ENCODE measurements at regions not wholly inside any gene's neighbourhood (a gene's known extent, or its start where the extent isn't known, plus 50 kb on each side); places are given as distances from the start of the nearest gene placed in this dataset.

DNA sequence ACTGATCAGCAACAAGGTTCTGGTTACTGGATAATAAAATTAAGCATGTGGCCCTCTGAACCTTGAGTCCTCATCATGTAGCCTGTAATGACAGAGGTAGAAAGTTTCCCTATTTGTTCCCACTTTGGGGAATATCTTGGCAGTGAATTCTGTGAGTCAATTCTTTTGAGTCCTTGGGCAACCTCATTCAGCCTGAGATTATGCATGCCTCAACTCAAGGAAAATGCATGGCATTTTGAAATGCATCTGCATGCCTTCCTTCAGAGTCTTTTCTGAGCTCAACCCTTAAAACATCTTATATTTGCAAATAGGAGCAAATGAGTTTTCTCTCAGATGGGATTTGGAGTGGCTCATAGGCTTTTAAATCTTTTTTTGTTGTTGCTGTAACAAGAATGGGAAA is 218.1 kb upstream of the CD180 start:
- Histone ChIP-seq H2AFZ (ENCODE audit: low read depth, low read length, severe bottlenecking) (no peak overlapping the region), H3K79me2 (ENCODE audit: insufficient read depth, low read length) (no peaks in the 10 kb centered on the region), H3F3A (ENCODE audit: insufficient read depth) (no peaks in the 10 kb centered on the region), H3K9me3 (ENCODE audit: insufficient read depth, low read length) (no peaks in the 10 kb centered on the region), H3K4me3 (ENCODE audit: insufficient read depth, low read length, poor library complexity, severe bottlenecking) (no peak overlapping the region), H4K20me1 (ENCODE audit: low read depth, low read length) (no peaks in the 10 kb centered on the region), H3K4me2 (ENCODE audit: low read depth, low read length, poor library complexity, severe bottlenecking) (no peak overlapping the region), H3K9me2 (replicated peaks; ENCODE audit: insufficient read depth, low read length) (no peaks in the 10 kb centered on the region), H3K27ac (ENCODE audit: low read depth, low read length) (no peak overlapping the region), H3K27me3 (ENCODE audit: low read length) (no peaks in the 10 kb centered on the region), H3K9ac (ENCODE audit: low read length) (no peak overlapping the region), H3K36me3 (ENCODE audit: low read length) (no peaks in the 10 kb centered on the region)
- TF ChIP-seq EZH2phosphoT487 (conservative IDR thresholded peaks at IDR 0.05; ENCODE audit: low read length) (no peak), CTCF (IDR thresholded peaks at IDR 0.05; ENCODE audit: insufficient read depth, low read length, poor library complexity, severe bottlenecking) (no peak)

DNA sequence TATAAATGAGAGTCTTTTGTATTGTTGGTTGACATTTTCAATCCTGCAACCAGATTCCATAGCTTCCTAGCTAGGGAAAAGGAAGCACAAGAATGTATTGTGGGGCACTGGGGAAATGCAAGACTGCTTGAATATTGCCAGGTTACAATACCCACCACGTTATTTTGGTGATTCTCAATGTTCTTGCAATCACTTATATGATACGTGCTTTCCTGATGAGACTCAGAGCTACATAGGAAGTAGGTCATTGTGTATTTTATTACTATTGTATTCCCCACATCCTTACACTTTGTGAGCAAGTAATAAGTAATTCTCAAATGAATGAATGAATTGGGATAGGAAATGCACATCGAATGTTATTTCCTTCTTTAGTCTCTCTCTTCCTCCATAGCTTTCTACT is 217.1 kb upstream of the CD180 start:
- no peak overlapping the region for H2AFZ ChIP-seq (ENCODE audit: low read depth, low read length, severe bottlenecking)
- no peaks in the 10 kb centered on the region for H3K9me3 ChIP-seq (ENCODE audit: insufficient read depth, low read length)
- no peak overlapping the region for H3K27ac ChIP-seq (ENCODE audit: low read depth, low read length)
- H3K9me2 ChIP-seq (replicated peaks; ENCODE audit: insufficient read depth, low read length), result no peaks in the 10 kb centered on the region
- H3K79me2 ChIP-seq (ENCODE audit: insufficient read depth, low read length), result no peaks in the 10 kb centered on the region
- TF ChIP-seq EZH2phosphoT487 (conservative IDR thresholded peaks at IDR 0.05; ENCODE audit: low read length) (no peak), CTCF (IDR thresholded peaks at IDR 0.05; ENCODE audit: insufficient read depth, low read length, poor library complexity, severe bottlenecking) (no peak)
- no peaks in the 10 kb centered on the region for H4K20me1 ChIP-seq (ENCODE audit: low read depth, low read length)
- H3K9ac ChIP-seq (ENCODE audit: low read length), result no peak overlapping the region
- no peaks in the 10 kb centered on the region for H3K27me3 ChIP-seq (ENCODE audit: low read length)
- H3K4me2 ChIP-seq (ENCODE audit: low read depth, low read length, poor library complexity, severe bottlenecking), result no peak overlapping the region
- no peak overlapping the region for H3K4me3 ChIP-seq (ENCODE audit: insufficient read depth, low read length, poor library complexity, severe bottlenecking)
- no peaks in the 10 kb centered on the region for H3K36me3 ChIP-seq (ENCODE audit: low read length)
- no peaks in the 10 kb centered on the region for H3F3A ChIP-seq (ENCODE audit: insufficient read depth)

DNA sequence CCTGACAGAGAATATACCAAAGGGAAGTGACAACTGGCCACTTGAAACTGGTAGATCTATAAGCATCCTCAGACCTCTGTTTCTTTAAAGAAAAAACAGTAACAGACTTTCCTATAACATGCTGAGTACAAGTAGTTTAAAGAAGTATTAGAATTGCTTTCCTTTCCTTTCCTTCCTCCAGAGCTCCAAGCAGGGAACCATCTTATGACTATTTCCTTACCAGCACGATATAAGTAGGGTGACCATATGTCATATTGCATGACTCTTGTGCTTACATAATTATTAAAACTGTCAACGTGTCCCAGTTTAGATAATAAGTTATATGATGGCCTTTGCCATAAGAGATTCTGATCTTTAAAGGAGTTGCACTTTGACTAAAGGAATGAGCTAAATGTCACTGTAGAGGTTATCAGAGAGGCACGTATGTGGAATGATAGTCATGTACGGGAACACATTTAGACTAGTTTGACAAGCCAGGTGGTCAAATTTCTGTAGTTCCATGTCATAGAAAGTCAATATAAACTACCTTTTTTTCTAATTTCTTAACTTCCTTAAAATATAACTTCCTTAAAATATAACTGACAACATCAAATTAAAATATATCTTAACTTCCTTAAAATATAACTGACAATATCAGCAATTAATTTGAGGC is 212.7 kb upstream of the CD180 start:
- Histone ChIP-seq H4K20me1 (ENCODE audit: low read depth, low read length) (no peaks in the 10 kb centered on the region), H3K79me2 (ENCODE audit: insufficient read depth, low read length) (no peaks in the 10 kb centered on the region), H3K9me2 (replicated peaks; ENCODE audit: insufficient read depth, low read length) (no peaks in the 10 kb centered on the region; the same call in 1 of the 2 replicates), H3K4me2 (ENCODE audit: low read depth, low read length, poor library complexity, severe bottlenecking) (no peak overlapping the region), H3K9me3 (ENCODE audit: insufficient read depth, low read length) (no peaks in the 10 kb centered on the region), H3K4me3 (ENCODE audit: insufficient read depth, low read length, poor library complexity, severe bottlenecking) (no peak overlapping the region), H3F3A (ENCODE audit: insufficient read depth) (no peaks in the 10 kb centered on the region), H3K36me3 (ENCODE audit: low read length) (no peaks in the 10 kb centered on the region), H3K9ac (ENCODE audit: low read length) (no peak overlapping the region), H3K27ac (ENCODE audit: low read depth, low read length) (no peak overlapping the region), H3K27me3 (ENCODE audit: low read length) (no peaks in the 10 kb centered on the region), H2AFZ (ENCODE audit: low read depth, low read length, severe bottlenecking) (no peak overlapping the region)
- TF ChIP-seq CTCF (IDR thresholded peaks at IDR 0.05; ENCODE audit: insufficient read depth, low read length, poor library complexity, severe bottlenecking) (no peak), EZH2phosphoT487 (conservative IDR thresholded peaks at IDR 0.05; ENCODE audit: low read length) (no peak)
